Esophagus muscularis mucosa (tissue), 4 donors: ENCODE measurements at regions not wholly inside any gene's neighbourhood (a gene's known extent, or its start where the extent isn't known, plus 50 kb on each side); places are given as distances from the start of the nearest gene placed in this dataset.
A peak's percentile ranks its signal among the peaks of the same experiment; 100 is the strongest.

Source experiments
- DNase-seq: peaks from one replicate; pipeline ENCODE4 v3.0.0-alpha.2; 2017; ENCODE audit errors: extremely low spot score
- H3K27ac ChIP-seq, 4 donors: fragments of 200-600 bp; sonication (generic); replicated peaks in 1 of 4; 1 replicate in 3 of 4; 2 replicates in 1 of 4; pipeline ENCODE4 v1.5.1; 2016 to 2019; ENCODE audit warnings: mild to moderate bottlenecking in 1 of 4
- H3K27me3 ChIP-seq, 4 donors: fragments of 200-600 bp; sonication (generic); one replicate each; pipeline versions ENCODE4 v1.5.1 to v1.6.0; 2016 to 2019
- H3K36me3 ChIP-seq, 4 donors: fragments of 200-600 bp; sonication (generic); one replicate each; pipeline ENCODE4 v1.5.1; 2016 to 2019
- H3K4me1 ChIP-seq, 4 donors: fragments of 200-600 bp; sonication (generic); one replicate each; pipeline ENCODE4 v1.5.1; 2016 to 2019
- H3K4me3 ChIP-seq, 4 donors: fragments of 200-600 bp; sonication (generic); 1 replicate in 2 of 4; 2 replicates in 2 of 4; pipeline ENCODE4 v1.5.1; 2016 to 2019; ENCODE audit warnings: mild to moderate bottlenecking in 4 of 4, moderate library complexity in 1 of 4
- H3K9me3 ChIP-seq, 4 donors: fragments of 200-600 bp; sonication (generic); 1 replicate in 3 of 4; 2 replicates in 1 of 4; pipeline ENCODE4 v1.5.1; 2016 to 2019
- EP300 ChIP-seq: sonication (generic); formaldehyde crosslinking; IDR thresholded peaks from one replicate; pipeline ENCODE4 v1.6.1; 2017; ENCODE audit warnings: antibody characterized with exemption
- POLR2A ChIP-seq: fragments of 450-650 bp; IDR thresholded peaks from one replicate; pipeline ENCODE4 v1.6.1; 2017; ENCODE audit warnings: antibody characterized with exemption, moderate library complexity, mild to moderate bottlenecking, low read depth
- POLR2AphosphoS5 ChIP-seq, 2 donors: sonication (generic); formaldehyde crosslinking; IDR thresholded peaks; one replicate each; pipeline ENCODE4 v1.6.1; 2017; ENCODE audit warnings: antibody characterized with exemption in 2 of 2
- WGBS: methylation state at CpG from one replicate; pipeline ENCODE4 v1.1.5; 2018; 5-methylcytosine and 5-hydroxymethylcytosine counted together
- intact Hi-C: fragments of 100-400 bp; cut with DNase I; formaldehyde crosslinking; loops from one replicate; pipeline ENCODE4 v1.15.1; 2023
- TF ChIP-seq, protein P1 (sequence below), 3 experiments: fragments of 200-600 bp in 2 of 3; fragments of 450-650 bp in 1 of 3; sonication (generic) in 2 of 3; IDR thresholded peaks; one replicate each; pipeline ENCODE4 v1.5.1; 2017 to 2019; ENCODE audit warnings: antibody characterized with exemption in 3 of 3, mild to moderate bottlenecking in 2 of 3, moderate library complexity in 1 of 3

DNA sequence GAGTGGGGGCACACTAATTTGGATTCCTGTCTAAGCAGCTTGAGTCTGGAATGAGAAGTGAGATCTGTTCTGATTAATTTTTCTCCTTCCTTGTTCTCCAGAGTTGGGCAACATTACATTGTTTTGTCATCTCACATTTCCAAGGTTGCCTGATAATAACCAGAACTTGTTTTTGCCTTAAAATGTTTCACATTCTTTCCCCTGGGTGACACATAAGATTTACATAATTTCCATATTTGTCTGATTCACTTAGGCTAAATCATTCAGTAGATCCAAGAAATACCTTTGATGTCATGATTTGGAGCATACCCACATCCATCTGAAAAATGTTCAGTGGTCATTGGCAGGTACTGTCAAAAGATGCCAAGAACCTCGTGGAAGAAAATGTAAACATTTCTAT is 60.3 kb downstream of the XCL2 start:
- H3K4me1 ChIP-seq: peaks cover 7 to 74% (median 69%) of the 10 kb centered on the region in 4 donors
- no peaks in the 10 kb centered on the region for H3K36me3 ChIP-seq
- no peaks in the 10 kb centered on the region for H3K27me3 ChIP-seq
- peak in 1 of 2 donors; percentile 88 for TF ChIP-seq POLR2AphosphoS5 (IDR thresholded peaks at IDR 0.05)
- TF ChIP-seq EP300: no peak
- WGBS: 22% methylated on average over 1 of the region's 1 CpG
- no peaks in the 10 kb centered on the region for H3K9me3 ChIP-seq
- intact Hi-C loops: no loop called here
- H3K27ac ChIP-seq: peak overlapping the region; percentile 66 to 81 (median 75)
- no peak for DNase-seq
- H3K4me3 ChIP-seq: no peak overlapping the region

DNA sequence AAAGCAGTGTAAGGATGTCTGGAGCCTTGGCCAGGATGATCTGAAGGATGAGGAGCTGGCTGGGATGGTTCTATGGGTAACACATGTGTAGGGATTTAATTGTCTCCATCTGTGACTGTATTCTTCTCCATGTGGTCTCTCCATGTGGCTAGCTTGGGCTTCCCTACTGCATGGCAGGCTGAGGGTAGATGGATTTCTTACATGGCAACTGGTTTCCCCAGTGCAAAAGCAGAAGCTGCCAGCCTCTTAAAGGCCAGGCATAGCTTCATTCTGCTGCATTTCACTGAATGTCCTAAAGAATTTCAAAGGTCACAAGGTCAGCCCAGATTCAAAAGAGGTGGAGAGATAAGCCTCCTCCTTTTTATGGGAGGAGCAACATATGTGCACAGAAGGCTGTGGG is 61.7 kb downstream of the XCL2 start:
- no peak for DNase-seq
- Histone ChIP-seq H3K4me1 (peaks cover 3 to 70% (median 63%) of the 10 kb centered on the region in 4 donors), H3K36me3 (no peaks in the 10 kb centered on the region), H3K27ac (peak overlapping the region; percentile 66 to 81 (median 75)), H3K9me3 (no peaks in the 10 kb centered on the region), H3K27me3 (no peaks in the 10 kb centered on the region), H3K4me3 (no peak overlapping the region)
- intact Hi-C loops: no loop called here
- TF ChIP-seq POLR2AphosphoS5 (IDR thresholded peaks at IDR 0.05): no peak
- TF ChIP-seq, protein P1, sequence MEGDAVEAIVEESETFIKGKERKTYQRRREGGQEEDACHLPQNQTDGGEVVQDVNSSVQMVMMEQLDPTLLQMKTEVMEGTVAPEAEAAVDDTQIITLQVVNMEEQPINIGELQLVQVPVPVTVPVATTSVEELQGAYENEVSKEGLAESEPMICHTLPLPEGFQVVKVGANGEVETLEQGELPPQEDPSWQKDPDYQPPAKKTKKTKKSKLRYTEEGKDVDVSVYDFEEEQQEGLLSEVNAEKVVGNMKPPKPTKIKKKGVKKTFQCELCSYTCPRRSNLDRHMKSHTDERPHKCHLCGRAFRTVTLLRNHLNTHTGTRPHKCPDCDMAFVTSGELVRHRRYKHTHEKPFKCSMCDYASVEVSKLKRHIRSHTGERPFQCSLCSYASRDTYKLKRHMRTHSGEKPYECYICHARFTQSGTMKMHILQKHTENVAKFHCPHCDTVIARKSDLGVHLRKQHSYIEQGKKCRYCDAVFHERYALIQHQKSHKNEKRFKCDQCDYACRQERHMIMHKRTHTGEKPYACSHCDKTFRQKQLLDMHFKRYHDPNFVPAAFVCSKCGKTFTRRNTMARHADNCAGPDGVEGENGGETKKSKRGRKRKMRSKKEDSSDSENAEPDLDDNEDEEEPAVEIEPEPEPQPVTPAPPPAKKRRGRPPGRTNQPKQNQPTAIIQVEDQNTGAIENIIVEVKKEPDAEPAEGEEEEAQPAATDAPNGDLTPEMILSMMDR (IDR thresholded peaks at IDR 0.05): no peak
- TF ChIP-seq EP300: no peak
- no peak for TF ChIP-seq POLR2A

DNA sequence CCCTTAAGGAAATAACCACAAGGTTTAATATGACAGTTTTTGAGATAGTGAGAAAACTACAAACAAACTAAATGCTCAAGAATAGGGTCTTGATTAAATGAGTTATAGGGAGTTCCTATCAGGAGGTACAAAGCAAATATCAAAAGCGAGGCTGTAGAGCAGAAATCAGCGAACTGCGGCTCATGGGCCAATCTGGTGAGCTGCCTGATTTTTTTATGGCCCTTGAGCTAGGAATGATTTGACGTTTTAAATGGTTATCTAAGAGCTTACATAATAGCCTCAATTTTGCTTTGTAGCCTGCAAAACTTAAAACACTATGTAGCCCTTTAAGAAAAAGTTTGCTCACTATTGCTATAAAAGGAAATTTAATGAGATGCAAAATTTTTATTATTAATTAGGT is 62.2 kb downstream of the XCL2 start:
- H3K4me1 ChIP-seq: peaks cover 3 to 75% (median 66%) of the 10 kb centered on the region in 4 donors
- intact Hi-C loops: no loop called here
- DNase-seq: no peak

DNA sequence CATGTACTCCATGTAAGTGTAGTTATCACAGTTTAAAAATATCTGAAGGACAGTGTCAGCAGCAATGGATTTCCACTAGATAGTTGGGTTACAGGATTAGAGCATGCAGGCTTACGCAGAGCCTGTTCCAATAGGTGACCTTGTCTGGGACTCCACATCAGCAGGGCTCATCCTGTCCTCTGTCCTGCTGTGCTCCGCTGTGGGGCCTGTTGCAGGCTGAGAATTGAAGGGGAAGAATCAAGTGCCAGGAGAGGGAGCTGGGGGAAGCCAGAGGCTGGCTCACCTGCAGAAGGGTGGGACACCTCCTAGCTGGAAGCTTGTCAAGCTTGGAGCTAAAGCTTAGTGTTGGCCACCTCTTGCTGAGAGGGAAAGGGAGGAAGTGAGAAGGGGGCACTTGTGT is 62.8 kb downstream of the XCL2 start:
- H3K4me3 ChIP-seq: no peak overlapping the region
- no peaks in the 10 kb centered on the region for H3K36me3 ChIP-seq
- TF ChIP-seq POLR2A (no peak), EP300 (no peak), POLR2AphosphoS5 (IDR thresholded peaks at IDR 0.05) (no peak)
- TF ChIP-seq, protein P1 (IDR thresholded peaks at IDR 0.05): no peak
- H3K27ac ChIP-seq: peak overlapping the region; percentile 66 to 81 (median 75)
- peaks cover 3 to 73% (median 68%) of the 10 kb centered on the region in 4 donors for H3K4me1 ChIP-seq
- intact Hi-C loops: no loop called here
- WGBS: 100% methylated on average over 2 of the region's 2 CpGs
- DNase-seq: no peak
- no peaks in the 10 kb centered on the region for H3K27me3 ChIP-seq
- no peaks in the 10 kb centered on the region for H3K9me3 ChIP-seq

More for the DNA sequence above, 62.2 kb downstream of the XCL2 start:
- no peaks in the 10 kb centered on the region for H3K27me3 ChIP-seq
- no peak overlapping the region for H3K4me3 ChIP-seq
- H3K36me3 ChIP-seq: no peaks in the 10 kb centered on the region
- no peak for TF ChIP-seq POLR2A
- TF ChIP-seq, protein P1 (IDR thresholded peaks at IDR 0.05): no peak
- no peak for TF ChIP-seq EP300
- no peak for TF ChIP-seq POLR2AphosphoS5 (IDR thresholded peaks at IDR 0.05)
- peak overlapping the region; percentile 66 to 81 (median 75) for H3K27ac ChIP-seq
- WGBS: 77% methylated on average over 4 of the region's 4 CpGs
- no peaks in the 10 kb centered on the region for H3K9me3 ChIP-seq

DNA sequence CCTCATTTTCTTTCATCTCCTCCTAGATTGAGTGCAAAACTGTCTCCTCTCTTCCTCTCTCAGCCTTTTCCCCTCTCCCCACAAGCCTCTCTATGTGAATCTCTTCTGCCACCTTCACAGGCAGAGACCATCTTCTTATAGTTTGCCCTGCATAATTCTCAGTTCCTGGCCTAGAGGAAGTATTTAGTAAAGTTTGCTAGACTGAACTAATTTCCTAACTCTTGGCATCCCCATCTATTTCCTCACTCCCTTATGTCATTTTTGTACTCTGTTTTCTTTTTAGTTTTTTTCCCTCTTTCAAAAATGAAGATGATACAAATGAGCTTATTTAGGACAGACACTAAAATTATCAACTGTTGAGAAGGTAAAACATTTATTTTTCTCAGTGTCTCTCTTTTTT is 66.0 kb downstream of the XCL2 start:
- peaks cover 3 to 41% (median 36%) of the 10 kb centered on the region in 4 donors for H3K4me1 ChIP-seq
- intact Hi-C loops: no loop called here
- no peaks in the 10 kb centered on the region for H3K36me3 ChIP-seq
- H3K27ac ChIP-seq: peak overlapping the region; percentile 9 to 34 (median 28)
- no peaks in the 10 kb centered on the region for H3K9me3 ChIP-seq
- TF ChIP-seq, protein P1 (IDR thresholded peaks at IDR 0.05): no peak
- TF ChIP-seq POLR2AphosphoS5 (IDR thresholded peaks at IDR 0.05) (no peak), EP300 (no peak), POLR2A (no peak)
- DNase-seq: no peak
- no peak overlapping the region for H3K4me3 ChIP-seq
- no peaks in the 10 kb centered on the region for H3K27me3 ChIP-seq
